Transverse colon (tissue), 4 donors: ENCODE measurements at regions not wholly inside any gene's neighbourhood (a gene's known extent, or its start where the extent isn't known, plus 50 kb on each side); places are given as distances from the start of the nearest gene placed in this dataset.

Experiments
- DNase-seq: peaks from one replicate; pipeline ENCODE4 v3.0.0-alpha.2; 2019
- H3K27ac ChIP-seq, 4 donors: fragments of 200-600 bp; sonication (generic); 2 replicates each; pipeline ENCODE4 v1.5.1; 2016 to 2018; ENCODE audit warnings: inconsistent platforms in 4 of 4
- H3K27me3 ChIP-seq: fragments of 200-600 bp; sonication (generic); 2 replicates; pipeline ENCODE4 v1.5.1; 2017; ENCODE audit warnings: inconsistent platforms
- H3K36me3 ChIP-seq, 4 donors: fragments of 200-600 bp; sonication (generic); 2 replicates each; pipeline ENCODE4 v1.5.1; 2017 to 2019; ENCODE audit warnings: inconsistent platforms in 4 of 4
- H3K4me1 ChIP-seq, 4 donors: fragments of 200-600 bp; sonication (generic); 2 replicates each; pipeline ENCODE4 v1.5.1; 2017 to 2020; ENCODE audit warnings: inconsistent platforms in 4 of 4
- H3K4me3 ChIP-seq, 4 donors: fragments of 200-600 bp; sonication (generic); 1 replicate in 1 of 4; 2 replicates in 3 of 4; pipeline versions ENCODE4 v1.5.1 to v1.6.1; 2017 to 2019; ENCODE audit warnings: inconsistent platforms in 4 of 4
- H3K9me3 ChIP-seq, 2 donors: fragments of 200-600 bp; sonication (generic); 2 replicates each; pipeline ENCODE4 v1.5.1; 2017 to 2019; ENCODE audit warnings: inconsistent platforms in 2 of 2
- EP300 ChIP-seq: sonication (generic); formaldehyde crosslinking; IDR thresholded peaks from one replicate; pipeline ENCODE4 v1.6.1; 2017; ENCODE audit warnings: antibody characterized with exemption, low read depth
- POLR2A ChIP-seq: fragments of 450-650 bp; IDR thresholded peaks from one replicate; pipeline ENCODE4 v1.6.1; 2016; ENCODE audit warnings: antibody characterized with exemption, mild to moderate bottlenecking, moderate library complexity
- POLR2AphosphoS5 ChIP-seq, 3 donors: sonication (generic); formaldehyde crosslinking; IDR thresholded peaks; one replicate each; pipeline ENCODE4 v1.6.1; 2016; ENCODE audit warnings: antibody characterized with exemption in 3 of 3
- WGBS, 2 donors: methylation state at CpG; one replicate each; pipeline ENCODE4 v1.1.5; 2018; ENCODE audit warnings: low coverage in 1 of 2; 5-methylcytosine and 5-hydroxymethylcytosine counted together
- in situ Hi-C, 4 donors: fragments of 200-750 bp; cut with MboI; loops; one replicate each; pipeline versions ENCODE4 v1.15.0 to v1.15.1; 2017; ENCODE audit warnings: low sequenced_read_pairs in 3 of 4, low pct_ligation_motif_present in 1 of 4, low pct_unique_long_range_greater_than_20kb in 1 of 4
- intact Hi-C: fragments of 100-400 bp; cut with DNase I; formaldehyde crosslinking; loops from one replicate; pipeline ENCODE4 v1.15.1; 2023; ENCODE audit warnings: low total_unique reads
- TF ChIP-seq, protein P1 (sequence below), 5 experiments: fragments of 200-600 bp in 3 of 5; fragments of 450-650 bp in 2 of 5; sonication (generic) in 3 of 5; IDR thresholded peaks; 1 replicate in 2 of 5; 2 replicates in 3 of 5; pipeline ENCODE4 v1.5.1; 2016 to 2017; ENCODE audit warnings: antibody characterized with exemption in 5 of 5, inconsistent platforms in 3 of 5, mild to moderate bottlenecking in 2 of 5, moderate library complexity in 1 of 5

DNA sequence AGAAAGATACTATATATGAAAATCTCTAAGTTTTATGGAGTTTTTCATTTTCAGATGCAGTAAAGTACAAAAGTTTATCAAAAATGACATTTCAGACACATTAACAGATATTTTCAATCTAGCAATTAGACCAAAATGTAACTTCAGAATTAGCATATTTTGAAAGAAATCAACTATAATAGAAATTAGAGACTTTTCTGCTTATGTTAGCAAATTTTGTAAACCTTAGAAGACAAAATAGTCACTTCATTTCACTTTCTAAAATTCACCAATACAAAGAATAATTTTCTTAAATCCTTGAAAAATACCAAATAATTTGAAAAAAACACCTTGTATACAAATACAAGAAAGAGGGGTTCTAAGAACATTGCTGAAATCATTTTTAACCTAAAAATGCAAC is 135.8 kb upstream of the FIBIN start:
- Histone ChIP-seq H3K4me1 (no peaks in the 10 kb centered on the region), H3K27me3 (no peaks in the 10 kb centered on the region), H3K36me3 (no peaks in the 10 kb centered on the region), H3K4me3 (no peak overlapping the region), H3K9me3 (no peaks in the 10 kb centered on the region), H3K27ac (no peak overlapping the region)
- in situ Hi-C loops, result no loop called here
- intact Hi-C loops, result no loop called here
- DNase-seq, result no peak
- TF ChIP-seq EP300 (no peak), POLR2A (no peak), POLR2AphosphoS5 (IDR thresholded peaks at IDR 0.05) (no peak)
- TF ChIP-seq, protein P1, sequence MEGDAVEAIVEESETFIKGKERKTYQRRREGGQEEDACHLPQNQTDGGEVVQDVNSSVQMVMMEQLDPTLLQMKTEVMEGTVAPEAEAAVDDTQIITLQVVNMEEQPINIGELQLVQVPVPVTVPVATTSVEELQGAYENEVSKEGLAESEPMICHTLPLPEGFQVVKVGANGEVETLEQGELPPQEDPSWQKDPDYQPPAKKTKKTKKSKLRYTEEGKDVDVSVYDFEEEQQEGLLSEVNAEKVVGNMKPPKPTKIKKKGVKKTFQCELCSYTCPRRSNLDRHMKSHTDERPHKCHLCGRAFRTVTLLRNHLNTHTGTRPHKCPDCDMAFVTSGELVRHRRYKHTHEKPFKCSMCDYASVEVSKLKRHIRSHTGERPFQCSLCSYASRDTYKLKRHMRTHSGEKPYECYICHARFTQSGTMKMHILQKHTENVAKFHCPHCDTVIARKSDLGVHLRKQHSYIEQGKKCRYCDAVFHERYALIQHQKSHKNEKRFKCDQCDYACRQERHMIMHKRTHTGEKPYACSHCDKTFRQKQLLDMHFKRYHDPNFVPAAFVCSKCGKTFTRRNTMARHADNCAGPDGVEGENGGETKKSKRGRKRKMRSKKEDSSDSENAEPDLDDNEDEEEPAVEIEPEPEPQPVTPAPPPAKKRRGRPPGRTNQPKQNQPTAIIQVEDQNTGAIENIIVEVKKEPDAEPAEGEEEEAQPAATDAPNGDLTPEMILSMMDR (IDR thresholded peaks at IDR 0.05), result no peak

DNA sequence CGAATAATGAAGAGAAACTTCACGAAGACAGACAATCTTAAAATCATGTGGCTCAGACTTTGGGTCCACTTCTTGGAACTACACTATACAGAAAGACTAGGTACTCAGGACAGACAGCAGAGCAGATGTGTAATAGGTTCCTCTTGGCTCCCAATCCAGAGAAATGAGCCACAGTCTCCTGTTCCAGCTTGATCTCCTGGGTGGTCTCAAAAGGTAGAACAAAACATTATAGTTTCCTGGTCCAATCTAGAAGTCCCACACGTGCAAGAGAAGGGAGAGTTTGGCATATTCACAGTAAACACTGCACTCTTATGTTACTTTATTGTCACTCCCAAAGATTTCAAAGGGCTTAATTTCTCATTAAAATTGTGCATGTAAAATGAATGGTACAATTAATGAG is 134.5 kb upstream of the FIBIN start:
- no peak for DNase-seq
- H3K27me3 ChIP-seq, result no peaks in the 10 kb centered on the region
- TF ChIP-seq, protein P1 (IDR thresholded peaks at IDR 0.05), result no peak
- no peak for TF ChIP-seq POLR2AphosphoS5 (IDR thresholded peaks at IDR 0.05)
- TF ChIP-seq POLR2A, result no peak
- no peak for TF ChIP-seq EP300
- H3K27ac ChIP-seq, result no peak overlapping the region
- no peaks in the 10 kb centered on the region for H3K4me1 ChIP-seq
- no peak overlapping the region for H3K4me3 ChIP-seq
- H3K36me3 ChIP-seq, result no peaks in the 10 kb centered on the region
- in situ Hi-C loops, result no loop called here
- 63 to 80% methylated on average over 3 of the region's 3 CpGs for WGBS, 2 donors
- intact Hi-C loops, result no loop called here
- no peaks in the 10 kb centered on the region for H3K9me3 ChIP-seq

DNA sequence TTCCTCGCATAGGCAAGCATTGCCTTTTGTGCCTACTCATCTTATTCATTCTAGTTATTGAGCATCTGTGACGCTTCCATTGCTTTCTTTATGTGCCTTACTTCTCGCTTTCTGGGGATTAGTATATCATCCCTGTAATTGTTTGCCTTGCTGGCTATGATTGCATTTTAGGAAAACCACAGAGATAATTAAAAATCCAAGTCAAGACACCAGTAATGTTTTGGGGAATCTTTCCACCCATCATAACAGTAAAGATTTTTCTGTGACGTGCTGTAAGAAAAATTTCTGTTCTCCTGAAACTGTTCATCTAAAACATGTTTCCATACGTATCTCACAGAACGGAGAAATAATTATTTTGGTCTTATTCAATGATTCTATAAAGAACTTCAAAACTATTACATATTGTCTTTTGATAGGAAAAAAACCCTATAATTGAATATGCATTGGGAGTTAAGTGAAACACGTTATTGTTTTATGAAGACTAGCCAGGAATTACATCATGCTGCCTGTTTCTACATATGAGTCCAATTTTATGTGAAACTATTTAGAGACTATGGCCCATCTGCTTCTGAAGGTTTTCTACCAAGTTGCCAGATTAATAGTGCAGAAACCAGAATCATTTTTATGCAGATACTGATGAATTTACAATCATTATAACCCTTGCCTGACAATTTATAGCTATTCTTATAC is 133.7 kb upstream of the FIBIN start:
- no peak overlapping the region for H3K4me3 ChIP-seq
- in situ Hi-C loops, result no loop called here
- H3K27me3 ChIP-seq, result no peaks in the 10 kb centered on the region
- H3K4me1 ChIP-seq, result no peaks in the 10 kb centered on the region
- H3K27ac ChIP-seq, result no peak overlapping the region
- DNase-seq, result no peak
- TF ChIP-seq POLR2A (no peak), EP300 (no peak), POLR2AphosphoS5 (IDR thresholded peaks at IDR 0.05) (no peak)
- TF ChIP-seq, protein P1 (IDR thresholded peaks at IDR 0.05), result no peak
- WGBS, 2 donors, result 77 to 84% methylated on average over 7 of the region's 7 CpGs
- H3K9me3 ChIP-seq, result no peaks in the 10 kb centered on the region
- no peaks in the 10 kb centered on the region for H3K36me3 ChIP-seq
- intact Hi-C loops, result no loop called here

DNA sequence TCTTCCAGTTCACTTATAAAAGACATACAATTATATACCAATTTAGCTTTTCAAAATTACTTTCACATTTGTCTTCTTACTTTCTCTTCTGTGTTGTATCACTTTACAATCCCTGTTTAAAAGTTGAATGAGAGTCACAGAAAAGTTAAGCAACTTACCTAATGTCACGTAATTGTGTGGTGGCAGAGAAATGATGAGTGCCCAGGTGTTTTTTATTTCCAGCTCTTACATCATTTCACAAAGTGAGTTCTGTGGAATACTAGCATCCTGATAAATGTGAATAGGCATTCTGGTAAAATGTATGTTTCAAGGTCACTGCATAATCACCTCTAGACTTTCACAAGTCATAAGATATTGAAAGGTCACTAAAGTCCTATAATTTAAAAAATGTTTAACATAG is 133.0 kb upstream of the FIBIN start:
- H3K27ac ChIP-seq, result no peak overlapping the region
- in situ Hi-C loops (no loop called here), intact Hi-C loops (no loop called here)
- no peak for TF ChIP-seq POLR2A
- no peak for TF ChIP-seq POLR2AphosphoS5 (IDR thresholded peaks at IDR 0.05)
- no peak for TF ChIP-seq EP300
- TF ChIP-seq, protein P1 (IDR thresholded peaks at IDR 0.05), result no peak
- H3K27me3 ChIP-seq, result no peaks in the 10 kb centered on the region
- no peaks in the 10 kb centered on the region for H3K4me1 ChIP-seq
- DNase-seq, result no peak
- no peaks in the 10 kb centered on the region for H3K9me3 ChIP-seq
- H3K36me3 ChIP-seq, result no peaks in the 10 kb centered on the region
- WGBS, 2 donors, result 60 to 77% methylated on average over 1 of the region's 1 CpG
- H3K4me3 ChIP-seq, result no peak overlapping the region
